Activated CD4-positive, alpha-beta T cell treated with anti-CD3 and anti-CD28 coated beads for 48 hours (primary cell): ENCODE measurements at regions not wholly inside any gene's neighbourhood (a gene's known extent, or its start where the extent isn't known, plus 50 kb on each side); places are given as distances from the start of the nearest gene placed in this dataset.
"Not testable (repeated sequence)": the region's sequence is repeated elsewhere in the genome, so short reads cannot be mapped to it uniquely, and the experiment has no call there.

Source experiments
- DNase-seq: peaks from one replicate; pipeline ENCODE4 v3.0.0-alpha.2; 2020

- not testable (repeated sequence) for DNase-seq
Measured at GRCh38 chr12:54105809-54106208, 52.2 kb downstream of the HOXC4 start.

- not testable (repeated sequence) for DNase-seq
Measured at GRCh38 chr12:54106252-54106651, 52.6 kb downstream of the HOXC4 start.

GRCh38 chr12:54106803-54107579, 53.4 kb downstream of the HOXC4 start:
- DNase-seq = not testable (repeated sequence)

- not testable (repeated sequence) for DNase-seq
Measured at GRCh38 chr12:54112336-54112735, 58.7 kb downstream of the HOXC4 start.

GRCh38 chr12:54116055-54116454, 62.4 kb downstream of the HOXC4 start:
- not testable (repeated sequence) for DNase-seq

GRCh38 chr12:54117392-54117791, 63.8 kb downstream of the HOXC4 start:
- not testable (repeated sequence) for DNase-seq

GRCh38 chr12:54119082-54119481, 65.4 kb downstream of the HOXC4 start:
- DNase-seq = not testable (repeated sequence)

- DNase-seq = not testable (repeated sequence)
Measured at GRCh38 chr12:54123981-54124380, 64.8 kb downstream of the SMUG1 start.

- DNase-seq = not testable (repeated sequence)
Measured at GRCh38 chr12:54125708-54126028, 63.1 kb downstream of the SMUG1 start.

GRCh38 chr12:54126029-54126695, 62.6 kb downstream of the SMUG1 start:
- DNase-seq = no peak

GRCh38 chr12:54126696-54127537, 61.9 kb downstream of the SMUG1 start:
- DNase-seq = peak; percentile 28

- DNase-seq = no peak
Measured at GRCh38 chr12:54127538-54128259, 61.1 kb downstream of the SMUG1 start.

GRCh38 chr12:54128416-54128815, 60.4 kb downstream of the SMUG1 start:
- DNase-seq = no peak

GRCh38 chr12:54129028-54129903, 59.5 kb downstream of the SMUG1 start:
- DNase-seq = no peak
